AG08395 (cell line): ENCODE measurements at regions not wholly inside any gene's neighbourhood (a gene's known extent, or its start where the extent isn't known, plus 50 kb on each side); places are given as distances from the start of the nearest gene placed in this dataset.
"Not testable (repeated sequence)": the region's sequence is repeated elsewhere in the genome, so short reads cannot be mapped to it uniquely, and the experiment has no call there.

Experiments used
- DNase-seq: peaks from one replicate; pipeline ENCODE4 v3.0.0; 2012; ENCODE audit warnings: mixed read lengths, low spot score

DNA sequence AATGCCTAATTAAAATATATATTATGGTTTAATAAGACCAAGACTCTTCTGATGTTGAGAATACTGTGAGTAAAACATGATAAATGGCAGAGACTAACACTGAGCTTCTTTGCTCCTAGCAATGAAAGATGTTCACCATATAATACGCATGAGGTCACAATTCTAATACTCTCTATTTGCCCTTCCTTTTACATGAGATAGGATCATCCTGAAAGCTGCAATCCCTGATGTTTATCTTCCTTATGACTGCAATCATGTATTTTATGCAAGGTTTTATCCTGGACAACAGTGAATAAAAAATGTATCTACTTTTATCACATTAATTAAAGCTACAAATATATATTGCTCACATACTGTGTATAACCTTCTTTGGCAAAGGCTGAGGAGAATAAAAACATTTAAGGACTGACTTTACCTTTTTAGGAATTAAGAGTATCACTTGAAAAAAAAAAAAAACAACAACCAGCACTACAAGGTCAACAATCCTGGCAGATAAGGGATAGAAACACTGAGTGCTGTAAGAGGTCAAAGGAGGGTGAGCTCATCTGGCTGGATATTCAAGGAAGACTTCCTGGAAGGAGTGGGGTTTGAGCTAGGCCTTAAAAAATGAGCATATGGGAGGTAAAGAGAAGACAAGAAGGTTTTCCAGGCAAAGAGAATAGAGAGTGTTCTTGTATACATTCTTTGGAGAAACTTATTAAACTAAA, 99.9 kb downstream of the AREG start:
- DNase-seq, result no peak

DNA sequence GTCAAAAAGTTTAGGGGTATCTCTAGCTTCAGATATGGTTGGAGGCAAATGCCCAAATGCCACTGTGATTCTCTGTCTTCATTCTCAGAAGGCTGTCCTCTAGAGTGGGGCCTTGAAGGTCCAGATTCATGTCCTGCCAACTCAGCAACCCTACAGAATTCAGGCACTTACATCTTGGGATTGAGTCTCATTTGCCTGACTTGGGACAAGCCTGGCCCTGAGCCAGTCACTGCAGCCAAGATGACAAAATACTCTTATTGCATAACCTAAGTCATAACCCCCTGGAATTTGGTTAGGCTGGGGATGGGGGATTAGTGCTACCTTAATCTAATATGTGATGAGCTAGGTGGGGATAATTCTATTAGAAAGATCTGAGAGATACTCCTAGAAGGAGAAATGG, 100.5 kb downstream of the AREG start:
- DNase-seq, result no peak

DNA sequence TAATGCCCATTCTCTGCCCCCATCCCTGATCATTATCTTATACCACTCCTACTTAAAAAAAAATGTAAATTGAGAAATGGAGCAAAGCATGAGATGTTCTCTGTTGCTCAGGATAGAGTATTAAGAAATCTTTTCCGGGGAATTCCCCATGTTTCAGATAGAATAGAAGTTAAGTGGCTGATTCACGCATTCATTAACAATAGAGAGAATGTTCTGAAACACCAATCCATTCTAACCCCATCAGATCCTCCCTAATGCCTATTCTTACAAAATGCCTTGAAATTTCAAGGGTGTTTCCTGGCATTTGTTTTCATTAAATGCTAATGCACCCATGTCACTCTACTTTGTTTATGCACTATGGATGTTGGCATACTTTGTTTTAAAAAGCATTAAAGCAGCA, 101.1 kb downstream of the AREG start:
- DNase-seq, result no peak

GRCh38 chr4:74547042-74547441, 102.1 kb downstream of the AREG start:
- no peak for DNase-seq

DNA sequence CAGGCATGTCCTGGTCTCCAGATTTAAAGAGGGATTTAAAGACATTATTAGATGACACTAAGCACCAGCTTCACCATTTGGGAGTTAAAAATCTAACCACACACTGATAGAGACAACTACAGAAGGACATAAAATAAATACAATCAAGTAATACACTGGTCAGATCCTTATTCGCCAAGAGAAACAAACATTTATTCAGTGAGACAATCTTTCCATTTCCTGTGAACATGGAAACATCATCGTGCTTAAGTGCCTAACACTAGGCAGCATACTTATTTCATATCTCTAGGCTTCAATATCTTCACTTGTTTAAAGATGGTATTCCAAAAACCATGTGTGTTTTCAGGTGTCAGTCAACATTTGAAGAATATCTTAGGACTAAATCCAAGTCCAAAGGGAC, 103.6 kb downstream of the AREG start:
- no peak for DNase-seq

DNA sequence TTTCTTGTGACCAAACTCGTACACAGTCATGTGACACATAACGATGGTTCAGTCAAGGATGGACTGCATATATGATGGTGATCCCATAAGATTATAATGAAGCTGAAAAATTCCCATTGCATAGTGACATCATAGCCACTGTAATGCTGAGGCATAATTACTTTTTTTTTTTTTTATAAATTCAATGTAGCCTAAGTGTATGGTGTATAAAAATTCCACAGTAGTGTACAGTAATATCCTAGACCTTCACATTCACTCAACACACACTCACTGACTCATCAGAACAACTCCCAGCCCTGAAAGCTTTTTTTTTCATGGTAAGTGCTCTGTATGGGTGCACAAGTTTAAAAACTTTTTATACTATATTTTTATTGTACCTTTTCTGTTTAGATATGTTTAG, 105.0 kb downstream of the AREG start:
- DNase-seq, result no peak

DNA sequence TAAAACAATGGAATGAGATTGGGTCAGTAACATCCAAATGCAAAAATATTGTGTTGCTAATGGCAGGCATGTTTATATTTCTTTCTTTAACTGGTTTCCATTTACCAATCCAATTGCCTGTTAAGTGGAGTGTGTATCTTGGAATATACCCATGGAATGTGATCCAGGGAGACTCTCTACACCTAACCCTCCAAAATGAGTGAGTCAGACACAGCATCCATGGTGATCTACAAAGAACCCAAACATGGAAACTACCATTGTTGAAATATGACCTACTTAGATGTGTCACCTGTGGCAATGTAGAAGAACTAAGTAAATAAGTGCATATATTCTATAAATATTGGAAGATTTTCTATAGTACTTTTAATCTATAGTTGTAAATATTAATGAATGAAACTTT, 110.3 kb downstream of the AREG start:
- DNase-seq, result no peak

- no peak for DNase-seq
Observed at GRCh38 chr4:74555843-74556242, 110.9 kb downstream of the AREG start.

DNA sequence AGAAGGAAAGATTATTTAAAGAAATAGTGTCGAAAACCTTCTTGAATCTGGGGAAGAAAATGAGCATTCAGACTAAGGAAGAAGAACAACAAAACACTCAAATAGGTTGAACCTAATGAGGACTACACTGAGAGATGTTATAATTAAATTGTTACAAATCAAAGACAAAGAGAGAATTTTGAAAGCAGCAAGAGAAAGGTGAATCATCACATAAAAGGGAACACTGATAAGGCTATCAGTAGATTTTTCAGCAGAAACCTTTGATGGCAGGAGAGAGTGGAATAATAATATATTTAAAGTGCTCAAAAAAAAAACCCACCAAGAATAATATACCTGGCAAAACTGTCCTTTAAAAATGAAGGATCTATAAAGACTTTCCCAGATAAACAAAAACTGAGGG, 114.9 kb downstream of the AREG start:
- DNase-seq, result no peak

DNA sequence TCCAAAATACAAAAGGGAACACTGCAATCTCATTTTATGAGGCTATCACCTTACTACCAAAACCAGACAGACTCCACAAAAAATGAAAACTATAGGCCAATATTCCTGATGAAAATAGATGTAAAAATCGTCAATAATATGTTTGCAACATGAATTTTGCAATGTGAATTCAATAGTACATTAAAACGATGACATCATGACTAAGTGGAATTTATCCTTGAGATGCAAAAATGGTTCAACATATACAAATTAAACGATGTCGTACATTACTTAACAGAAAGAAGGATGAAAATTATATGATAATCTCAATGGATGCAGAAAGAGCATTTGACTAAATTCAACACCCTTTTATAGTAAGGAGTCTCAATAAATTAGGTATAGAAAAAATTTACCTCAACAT, 123.0 kb downstream of the AREG start:
- DNase-seq, result no peak

DNA sequence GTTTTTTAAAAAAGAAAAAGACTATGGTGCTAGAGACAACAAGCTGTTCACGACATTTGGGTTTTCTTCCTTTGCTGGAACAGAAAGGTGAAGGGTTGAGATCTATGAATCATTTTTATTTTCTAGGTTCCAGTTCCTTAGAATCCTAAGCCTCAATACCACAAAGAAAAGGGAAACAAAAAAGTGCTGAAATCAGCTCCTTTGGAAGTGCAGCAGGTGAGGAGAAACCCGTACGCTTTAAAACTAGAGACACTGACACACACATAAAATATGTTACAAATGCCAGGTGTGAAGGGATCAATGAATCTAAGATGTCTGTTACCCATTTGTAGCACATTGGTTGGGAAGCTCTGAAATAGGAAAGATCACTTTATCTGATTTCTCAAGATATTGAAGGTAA, 125.2 kb downstream of the AREG start:
- DNase-seq, result no peak

DNA sequence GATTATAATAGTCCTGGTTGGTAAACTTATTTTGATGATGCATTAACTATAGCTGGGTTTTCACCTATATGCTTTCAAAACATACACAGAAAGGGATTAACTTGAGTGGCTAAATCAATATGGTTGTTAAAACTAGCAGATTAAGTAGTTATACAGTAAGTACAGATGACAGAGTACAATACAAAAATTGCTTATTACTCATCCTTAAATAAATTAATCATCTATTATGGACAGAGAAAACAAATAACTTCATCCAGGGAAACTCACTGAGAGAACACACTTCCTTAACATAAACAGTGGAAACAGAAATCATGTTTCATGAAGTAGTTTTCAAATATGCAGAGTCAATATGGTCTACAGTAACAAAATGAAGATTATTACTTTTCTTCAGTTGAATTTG, 133.4 kb downstream of the AREG start:
- DNase-seq, result no peak

- not testable (repeated sequence) for DNase-seq
Observed at GRCh38 chr4:74578865-74579264, 133.9 kb downstream of the AREG start.

DNA sequence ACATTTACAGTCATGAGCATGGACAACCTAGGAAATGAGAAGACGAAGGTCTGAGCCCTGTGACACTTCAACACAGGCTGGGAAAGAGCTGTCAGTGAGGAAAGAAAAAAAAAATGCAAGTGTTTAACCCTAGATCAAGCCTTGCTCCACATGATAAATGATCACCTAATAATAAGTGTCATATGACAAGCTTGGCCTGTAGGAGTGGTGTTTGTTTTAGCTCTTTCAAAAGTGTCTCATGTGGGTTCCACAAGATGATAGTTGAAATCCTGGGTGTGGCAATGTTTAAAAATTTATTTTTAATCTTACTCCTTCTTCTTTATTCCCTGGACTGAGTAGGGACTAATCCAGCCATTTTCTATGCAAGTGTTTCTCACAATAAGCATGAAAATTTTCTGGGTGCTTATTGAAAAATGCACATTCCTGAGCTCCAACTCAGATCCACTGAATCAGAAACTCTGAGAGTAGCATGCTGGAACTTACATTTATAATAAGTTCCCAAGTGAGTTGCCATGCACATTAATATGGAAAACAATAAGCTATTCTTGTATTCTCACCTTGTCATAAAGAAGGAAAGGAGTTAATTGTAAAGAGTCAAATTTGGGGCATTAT, 138.3 kb downstream of the AREG start:
- no peak for DNase-seq

DNA sequence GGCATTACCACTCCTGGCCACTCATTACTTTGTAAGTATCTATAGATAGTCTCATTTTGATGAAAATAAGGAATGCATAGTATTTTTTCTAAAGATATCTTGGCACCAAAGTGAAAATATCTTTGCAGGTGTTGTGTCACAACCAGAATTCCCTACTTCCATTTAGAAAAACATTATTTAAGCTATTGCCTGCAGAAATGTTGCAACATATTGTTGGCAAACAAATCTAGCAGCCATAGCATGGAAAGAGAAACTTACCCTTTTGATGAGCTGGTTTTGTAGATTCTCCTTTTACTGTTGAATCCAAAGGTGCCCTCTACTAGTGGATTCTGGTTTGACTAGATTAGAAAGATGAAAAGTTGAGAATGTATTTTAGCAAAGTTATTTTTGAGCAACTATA, 138.8 kb downstream of the AREG start:
- no peak for DNase-seq

DNA sequence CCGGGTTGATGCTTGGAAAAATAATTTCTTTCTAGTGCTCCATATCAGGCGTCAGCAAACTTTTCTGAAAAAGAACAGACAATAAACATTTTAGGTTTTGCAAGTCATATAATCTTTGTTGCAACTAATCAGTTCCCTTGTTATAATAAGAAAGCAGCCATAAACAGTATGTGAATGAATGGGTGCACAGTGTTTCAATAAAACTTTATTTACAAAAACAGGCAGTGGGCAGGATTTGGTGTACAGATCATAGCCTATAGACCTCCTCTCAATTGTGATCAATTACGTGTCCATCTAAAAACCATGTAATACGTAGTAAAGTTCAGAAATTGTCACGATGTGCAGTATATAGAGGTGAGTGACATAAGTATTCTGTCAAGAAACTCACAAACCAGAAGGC, 143.4 kb downstream of the AREG start:
- DNase-seq, result no peak

- DNase-seq, result no peak
Observed at GRCh38 chr4:74590476-74590875, 145.5 kb downstream of the AREG start.

GRCh38 chr4:74598611-74599325, 153.8 kb downstream of the AREG start:
- no peak for DNase-seq

GRCh38 chr4:74603186-74603585, 158.2 kb downstream of the AREG start:
- no peak for DNase-seq

- DNase-seq, result no peak
Observed at GRCh38 chr4:74608151-74608949, 163.4 kb downstream of the AREG start.

GRCh38 chr4:74610491-74610890, 165.6 kb downstream of the AREG start:
- DNase-seq, result no peak

GRCh38 chr4:74612837-74613236, 167.9 kb downstream of the AREG start:
- DNase-seq, result no peak

GRCh38 chr4:74613266-74613665, 168.3 kb downstream of the AREG start:
- no peak for DNase-seq
